ENCODE measurements at regions not wholly inside any gene's neighbourhood (a gene's known extent, or its start where the extent isn't known, plus 50 kb on each side); places are given as distances from the start of the nearest gene placed in this dataset.

- Histone ChIP-seq H3K27me3 (no peaks in the 10 kb centered on the region), H3K4me3 (no peak overlapping the region), H3K9me3 (no peaks in the 10 kb centered on the region), H3K36me3 (no peaks in the 10 kb centered on the region), H3K27ac (no peak overlapping the region), H3K4me1 (no peaks in the 10 kb centered on the region)
- no peak for TF ChIP-seq POLR2AphosphoS5 (IDR thresholded peaks at IDR 0.05)
- TF ChIP-seq CTCF (IDR thresholded peaks at IDR 0.05): no peak
- no peak for TF ChIP-seq POLR2A (IDR thresholded peaks at IDR 0.05)
- no peak for TF ChIP-seq EP300 (IDR thresholded peaks at IDR 0.05)
- WGBS, 2 donors: 87 to 92% methylated on average over 3 of the region's 3 CpGs
- DNase-seq (no peak), ATAC-seq (ENCODE audit: low FRiP score in 2 of 2) (no peak)
These were observed 342.2 kb upstream of the SLC30A5 start for GRCh38 chr5:68751661-68752060.

- ATAC-seq (ENCODE audit: low FRiP score in 2 of 2) (no peak), DNase-seq (no peak)
- TF ChIP-seq POLR2AphosphoS5 (IDR thresholded peaks at IDR 0.05) (no peak), CTCF (IDR thresholded peaks at IDR 0.05) (no peak), POLR2A (IDR thresholded peaks at IDR 0.05) (no peak), EP300 (IDR thresholded peaks at IDR 0.05) (no peak)
These were observed 339.3 kb upstream of the SLC30A5 start for GRCh38 chr5:68754536-68754935.

GRCh38 chr5:68755293-68755692 lies 338.5 kb upstream of the SLC30A5 start:
- H3K9me3 ChIP-seq: no peaks in the 10 kb centered on the region
- H3K27me3 ChIP-seq: no peaks in the 10 kb centered on the region
- no peak overlapping the region for H3K4me3 ChIP-seq
- DNase-seq (no peak), ATAC-seq (ENCODE audit: low FRiP score in 2 of 2) (no peak)
- no peaks in the 10 kb centered on the region for H3K4me1 ChIP-seq
- H3K36me3 ChIP-seq: no peaks in the 10 kb centered on the region
- H3K27ac ChIP-seq: no peak overlapping the region
- TF ChIP-seq POLR2A (IDR thresholded peaks at IDR 0.05) (no peak), EP300 (IDR thresholded peaks at IDR 0.05) (no peak), CTCF (IDR thresholded peaks at IDR 0.05) (no peak), POLR2AphosphoS5 (IDR thresholded peaks at IDR 0.05) (no peak)

More at GRCh38 chr5:68754536-68754935, 339.3 kb upstream of the SLC30A5 start:
- Histone ChIP-seq H3K36me3 (no peaks in the 10 kb centered on the region), H3K9me3 (no peaks in the 10 kb centered on the region), H3K27me3 (no peaks in the 10 kb centered on the region), H3K4me3 (no peak overlapping the region), H3K4me1 (no peaks in the 10 kb centered on the region), H3K27ac (no peak overlapping the region)
- WGBS, 2 donors: 93 to 94% methylated on average over 2 of the region's 2 CpGs

- Histone ChIP-seq H3K9me3 (no peaks in the 10 kb centered on the region), H3K4me3 (no peak overlapping the region), H3K27ac (no peak overlapping the region), H3K4me1 (no peaks in the 10 kb centered on the region), H3K36me3 (no peaks in the 10 kb centered on the region), H3K27me3 (no peaks in the 10 kb centered on the region)
- TF ChIP-seq POLR2A (IDR thresholded peaks at IDR 0.05) (no peak), CTCF (IDR thresholded peaks at IDR 0.05) (no peak), POLR2AphosphoS5 (IDR thresholded peaks at IDR 0.05) (no peak)
- WGBS, 2 donors: 29 to 37% methylated on average over 1 of the region's 1 CpG
- DNase-seq (no peak), ATAC-seq (ENCODE audit: low FRiP score in 2 of 2) (no peak)
These were observed 336.8 kb upstream of the SLC30A5 start for GRCh38 chr5:68757006-68757405.

- no peak for DNase-seq
- TF ChIP-seq EP300 (IDR thresholded peaks at IDR 0.05) (no peak), POLR2AphosphoS5 (IDR thresholded peaks at IDR 0.05) (no peak), CTCF (IDR thresholded peaks at IDR 0.05) (no peak), POLR2A (IDR thresholded peaks at IDR 0.05) (no peak)
These were observed 336.1 kb upstream of the SLC30A5 start for GRCh38 chr5:68757626-68758212.

More at GRCh38 chr5:68757626-68758212, 336.1 kb upstream of the SLC30A5 start:
- no peak overlapping the region for H3K27ac ChIP-seq
- no peak for ATAC-seq (ENCODE audit: low FRiP score in 2 of 2)
- H3K36me3 ChIP-seq: no peaks in the 10 kb centered on the region
- H3K4me3 ChIP-seq: no peak overlapping the region
- no peaks in the 10 kb centered on the region for H3K27me3 ChIP-seq
- no peaks in the 10 kb centered on the region for H3K4me1 ChIP-seq
- 75 to 90% methylated on average over 1 of the region's 1 CpG for WGBS, 2 donors
- no peaks in the 10 kb centered on the region for H3K9me3 ChIP-seq

All from upper lobe of left lung (tissue), 6 donors.